ENCODE measurements at regions not wholly inside any gene's neighbourhood (a gene's known extent, or its start where the extent isn't known, plus 50 kb on each side); places are given as distances from the start of the nearest gene placed in this dataset.

DNA sequence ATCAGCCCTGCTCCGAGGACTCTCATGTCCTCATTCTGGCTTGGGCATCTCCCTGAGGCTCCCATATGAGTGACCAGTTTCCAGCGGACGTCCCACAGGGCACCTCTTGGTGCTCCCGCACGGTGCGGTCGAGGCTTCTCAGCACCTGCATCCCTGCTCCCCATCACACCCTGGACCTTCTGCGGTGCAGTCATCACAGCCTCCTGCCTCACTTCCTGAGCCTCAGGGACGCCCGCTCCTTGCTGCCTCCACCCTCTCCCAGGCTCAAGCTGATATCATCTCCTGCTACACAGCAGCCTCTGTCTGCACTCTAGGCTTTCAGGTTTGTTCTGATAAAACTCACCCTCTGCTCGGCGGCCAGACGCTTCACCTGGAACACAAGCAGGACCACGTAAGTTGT is 185.0 kb downstream of the TMEM18 start:
- H3K4me1 ChIP-seq (ENCODE audit: control insufficient read depth in 2 of 3, insufficient read depth in 2 of 3, low read depth in 1 of 3, low read length in 3 of 3): no peaks in the 10 kb centered on the region
- TF ChIP-seq, protein P1, sequence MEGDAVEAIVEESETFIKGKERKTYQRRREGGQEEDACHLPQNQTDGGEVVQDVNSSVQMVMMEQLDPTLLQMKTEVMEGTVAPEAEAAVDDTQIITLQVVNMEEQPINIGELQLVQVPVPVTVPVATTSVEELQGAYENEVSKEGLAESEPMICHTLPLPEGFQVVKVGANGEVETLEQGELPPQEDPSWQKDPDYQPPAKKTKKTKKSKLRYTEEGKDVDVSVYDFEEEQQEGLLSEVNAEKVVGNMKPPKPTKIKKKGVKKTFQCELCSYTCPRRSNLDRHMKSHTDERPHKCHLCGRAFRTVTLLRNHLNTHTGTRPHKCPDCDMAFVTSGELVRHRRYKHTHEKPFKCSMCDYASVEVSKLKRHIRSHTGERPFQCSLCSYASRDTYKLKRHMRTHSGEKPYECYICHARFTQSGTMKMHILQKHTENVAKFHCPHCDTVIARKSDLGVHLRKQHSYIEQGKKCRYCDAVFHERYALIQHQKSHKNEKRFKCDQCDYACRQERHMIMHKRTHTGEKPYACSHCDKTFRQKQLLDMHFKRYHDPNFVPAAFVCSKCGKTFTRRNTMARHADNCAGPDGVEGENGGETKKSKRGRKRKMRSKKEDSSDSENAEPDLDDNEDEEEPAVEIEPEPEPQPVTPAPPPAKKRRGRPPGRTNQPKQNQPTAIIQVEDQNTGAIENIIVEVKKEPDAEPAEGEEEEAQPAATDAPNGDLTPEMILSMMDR (IDR thresholded peaks at IDR 0.05; ENCODE audit: borderline replicate concordance, extremely low read depth, insufficient read depth): no peak
- DNase-seq: no peak
- no peaks in the 10 kb centered on the region for H3K27me3 ChIP-seq (ENCODE audit: control insufficient read depth, insufficient read depth, low read length)
- H3K27ac ChIP-seq (ENCODE audit: low read depth in 2 of 2, low read length in 2 of 2): no peak overlapping the region
- intact Hi-C loops (cut with DNase I): no loop called here
- no peak for FAIRE-seq
- no peaks in the 10 kb centered on the region for H3K36me3 ChIP-seq (ENCODE audit: control insufficient read depth in 2 of 3, insufficient read depth in 3 of 3, low read length in 3 of 3)
- H3K9me3 ChIP-seq (ENCODE audit: control insufficient read depth in 2 of 3, insufficient read depth in 1 of 3, low read length in 3 of 3): no peaks in the 10 kb centered on the region
- H3K4me3 ChIP-seq (ENCODE audit: low read length in 3 of 3): peak overlapping the region in 2 of 3 donors; percentile 52 to 57
- no peak overlapping the region for H3K9ac ChIP-seq (ENCODE audit: low read length in 3 of 3)

DNA sequence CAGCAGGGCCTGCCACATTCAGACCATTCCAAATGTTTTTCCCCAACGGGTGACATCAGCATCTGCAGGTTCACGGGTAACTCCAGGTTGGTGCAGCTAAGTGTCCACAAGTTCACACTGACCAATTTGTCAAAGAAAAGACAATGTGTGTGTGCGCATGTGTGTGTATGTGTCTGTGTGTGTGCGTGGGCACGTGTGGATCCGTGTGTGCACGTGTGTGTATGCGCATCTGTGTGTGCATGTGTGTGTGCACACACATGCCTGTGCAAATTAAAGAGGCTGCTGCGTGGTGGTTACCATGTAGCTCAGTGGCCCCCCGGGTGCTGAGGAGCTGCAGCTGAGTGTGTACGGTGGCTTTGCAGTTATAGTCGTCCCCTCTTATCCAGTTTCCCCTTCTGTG is 187.4 kb downstream of the TMEM18 start:
- Histone ChIP-seq H3K4me3 (ENCODE audit: low read length in 3 of 3) (no peak overlapping the region), H3K4me1 (ENCODE audit: control insufficient read depth in 2 of 3, insufficient read depth in 2 of 3, low read depth in 1 of 3, low read length in 3 of 3) (no peaks in the 10 kb centered on the region), H3K27me3 (ENCODE audit: control insufficient read depth, insufficient read depth, low read length) (no peaks in the 10 kb centered on the region), H3K27ac (ENCODE audit: low read depth in 2 of 2, low read length in 2 of 2) (no peak overlapping the region), H3K36me3 (ENCODE audit: control insufficient read depth in 2 of 3, insufficient read depth in 3 of 3, low read length in 3 of 3) (no peaks in the 10 kb centered on the region), H3K9me3 (ENCODE audit: control insufficient read depth in 2 of 3, insufficient read depth in 1 of 3, low read length in 3 of 3) (no peaks in the 10 kb centered on the region), H3K9ac (ENCODE audit: low read length in 3 of 3) (no peak overlapping the region)
- intact Hi-C loops (cut with DNase I): no loop called here
- DNase-seq: no peak
- no peak for FAIRE-seq
- TF ChIP-seq, protein P1 (IDR thresholded peaks at IDR 0.05; ENCODE audit: borderline replicate concordance, extremely low read depth, insufficient read depth): no peak

- intact Hi-C loops (cut with DNase I): no loop called here
- FAIRE-seq: no peak
These were observed 188.1 kb downstream of the TMEM18 start for GRCh38 chr2:489084-489483.

More at GRCh38 chr2:489084-489483, 188.1 kb downstream of the TMEM18 start:
- Histone ChIP-seq H3K27ac (ENCODE audit: low read depth in 2 of 2, low read length in 2 of 2) (no peak overlapping the region), H3K27me3 (ENCODE audit: control insufficient read depth, insufficient read depth, low read length) (no peaks in the 10 kb centered on the region), H3K9ac (ENCODE audit: low read length in 3 of 3) (no peak overlapping the region), H3K4me3 (ENCODE audit: low read length in 3 of 3) (no peak overlapping the region), H3K36me3 (ENCODE audit: control insufficient read depth in 2 of 3, insufficient read depth in 3 of 3, low read length in 3 of 3) (no peaks in the 10 kb centered on the region), H3K9me3 (ENCODE audit: control insufficient read depth in 2 of 3, insufficient read depth in 1 of 3, low read length in 3 of 3) (no peaks in the 10 kb centered on the region), H3K4me1 (ENCODE audit: control insufficient read depth in 2 of 3, insufficient read depth in 2 of 3, low read depth in 1 of 3, low read length in 3 of 3) (peaks cover 0 to 2% (median 0%) of the 10 kb centered on the region in 3 donors)
- DNase-seq: peak in 1 of 5 donors; percentile 27
- TF ChIP-seq, protein P1 (IDR thresholded peaks at IDR 0.05; ENCODE audit: borderline replicate concordance, extremely low read depth, insufficient read depth): no peak
